Retina (tissue), 1 donor: ENCODE measurements at regions not wholly inside any gene's neighbourhood (a gene's known extent, or its start where the extent isn't known, plus 50 kb on each side); places are given as distances from the start of the nearest gene placed in this dataset.
"Not testable (repeated sequence)": the region's sequence is repeated elsewhere in the genome, so short reads cannot be mapped to it uniquely, and the experiment has no call there.

ENCODE experiments used
- DNase-seq: peaks from one replicate; pipeline ENCODE4 v3.0.0-alpha.2; 2016

DNA sequence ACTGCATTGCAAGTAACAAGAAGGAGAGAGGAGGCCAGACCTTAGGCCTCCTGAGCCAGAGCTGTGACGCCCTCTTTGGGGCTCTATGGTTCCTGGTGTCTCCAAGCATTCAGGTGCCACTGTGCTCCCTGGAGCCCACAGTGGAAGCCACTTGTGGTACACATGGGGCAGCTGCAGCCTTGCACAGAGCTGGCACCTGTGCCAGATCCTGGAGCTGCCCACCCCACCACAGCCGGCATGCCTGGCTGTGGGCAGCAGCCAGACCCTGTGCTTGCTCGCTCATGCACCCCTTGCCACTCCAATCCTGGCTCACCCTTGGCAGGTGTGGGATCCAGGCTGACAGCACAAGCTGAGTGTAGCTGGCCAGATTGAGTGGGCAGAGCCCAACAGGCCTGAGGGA is 173.8 kb upstream of the SMIM30 start:
- no peak for DNase-seq

DNA sequence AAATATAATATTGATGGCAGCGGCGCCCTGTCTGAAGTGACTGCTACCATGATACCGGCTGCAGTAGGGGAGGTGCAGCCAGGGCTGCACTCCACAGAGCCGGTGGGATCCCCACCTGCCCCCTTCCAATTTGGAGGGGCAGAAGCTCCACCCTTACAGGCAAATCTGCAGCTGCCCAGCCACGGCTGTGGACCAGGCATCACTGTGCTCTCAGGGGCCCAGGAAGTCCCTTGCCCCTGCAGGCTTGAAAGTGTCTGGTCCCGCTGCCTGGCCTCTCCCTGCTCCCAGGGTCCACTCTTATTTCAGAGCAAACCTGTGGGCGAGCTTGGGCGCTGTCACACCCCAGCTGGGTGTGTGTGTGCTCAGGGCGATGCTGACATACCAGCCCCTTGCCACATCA is 172.7 kb upstream of the SMIM30 start:
- DNase-seq: no peak

- DNase-seq: no peak
These were observed 170.9 kb upstream of the SMIM30 start for GRCh38 chr7:113289140-113289740.

- no peak for DNase-seq
These were observed 167.1 kb upstream of the SMIM30 start for GRCh38 chr7:113285411-113285810.

DNA sequence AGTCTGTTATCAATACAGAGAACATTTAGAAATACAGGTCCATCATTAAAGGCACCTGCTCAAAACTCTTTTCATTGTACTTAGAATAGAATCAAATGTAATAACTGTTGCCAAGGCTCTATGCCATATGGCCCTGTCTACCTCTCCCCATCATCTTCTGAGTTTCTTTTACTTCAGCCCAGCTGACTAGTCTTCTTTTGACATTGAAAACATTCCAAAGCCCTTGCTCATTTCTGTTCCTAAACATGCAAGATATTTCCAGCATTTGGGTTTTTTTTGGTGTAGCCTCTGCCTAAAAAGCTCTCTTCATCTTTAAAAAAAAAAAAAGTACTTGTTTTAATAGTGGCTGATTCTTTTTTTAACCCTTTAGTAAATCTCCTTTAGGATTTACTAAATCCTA is 165.5 kb upstream of the SMIM30 start:
- DNase-seq: no peak

GRCh38 chr7:113282875-113283274 is 164.5 kb upstream of the SMIM30 start:
- DNase-seq: no peak

DNA sequence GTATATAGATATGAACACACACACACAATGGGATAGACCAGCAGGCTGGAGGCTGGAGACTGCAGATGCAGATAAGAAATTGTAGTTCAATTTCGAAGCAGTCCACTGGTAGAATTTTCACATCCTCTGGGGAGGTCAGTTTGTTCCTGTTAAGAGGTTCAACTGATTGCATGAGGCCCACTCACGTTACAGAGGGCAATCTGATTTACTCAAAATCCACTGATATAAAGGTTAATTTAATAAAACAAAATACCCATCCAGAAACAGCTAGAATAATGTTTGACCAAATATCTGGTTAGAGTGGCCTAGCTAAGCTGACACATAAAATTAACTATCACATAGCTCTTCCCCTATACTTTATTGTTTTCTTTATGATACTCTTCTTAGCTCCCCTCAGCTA is 162.9 kb upstream of the SMIM30 start:
- DNase-seq: no peak

DNA sequence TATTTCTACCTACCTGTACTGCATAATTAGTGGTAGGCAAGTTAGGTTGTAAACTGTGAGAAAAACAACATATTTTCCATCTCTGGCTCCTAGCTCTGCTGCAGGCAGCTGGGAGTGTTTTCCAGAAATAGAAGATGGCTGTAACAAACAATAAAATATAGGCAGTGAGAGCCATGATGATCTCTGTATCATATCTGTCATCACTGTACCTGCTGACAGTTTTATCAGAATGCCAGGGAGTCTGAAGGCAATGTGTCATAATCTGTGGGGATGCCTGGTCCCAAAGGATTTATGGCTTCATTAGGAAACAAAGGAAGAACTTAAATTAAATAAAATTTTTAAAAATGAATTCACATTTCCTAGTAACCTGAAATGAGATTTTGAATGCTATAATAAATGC is 160.9 kb upstream of the SMIM30 start:
- no peak for DNase-seq

GRCh38 chr7:113270790-113271189 is 152.4 kb upstream of the SMIM30 start:
- no peak for DNase-seq

- DNase-seq: not testable (repeated sequence)
These were observed 151.2 kb upstream of the SMIM30 start for GRCh38 chr7:113269592-113269991.

GRCh38 chr7:113268757-113269156 is 150.4 kb upstream of the SMIM30 start:
- no peak for DNase-seq

DNA sequence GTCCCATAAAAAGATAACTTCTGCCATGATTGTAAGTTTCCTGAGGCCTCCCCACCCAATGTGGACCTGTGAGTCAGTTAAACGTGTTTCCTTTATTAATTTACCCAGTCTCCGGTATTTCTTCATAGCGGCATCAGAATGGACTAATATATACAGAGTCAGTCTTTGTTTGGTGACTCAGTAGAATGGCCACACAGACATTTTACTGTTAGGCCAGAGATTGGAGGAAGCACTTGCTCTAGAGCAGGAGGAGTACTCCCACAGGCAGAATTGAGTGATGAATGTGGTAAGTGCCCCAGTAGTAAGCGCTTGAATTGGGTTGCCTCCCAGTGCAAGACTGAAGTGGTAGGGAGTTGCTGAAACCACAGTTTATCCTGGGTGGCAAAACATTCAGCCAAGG is 149.5 kb upstream of the SMIM30 start:
- DNase-seq: no peak

- no peak for DNase-seq
These were observed 148.9 kb upstream of the SMIM30 start for GRCh38 chr7:113267271-113267670.

DNA sequence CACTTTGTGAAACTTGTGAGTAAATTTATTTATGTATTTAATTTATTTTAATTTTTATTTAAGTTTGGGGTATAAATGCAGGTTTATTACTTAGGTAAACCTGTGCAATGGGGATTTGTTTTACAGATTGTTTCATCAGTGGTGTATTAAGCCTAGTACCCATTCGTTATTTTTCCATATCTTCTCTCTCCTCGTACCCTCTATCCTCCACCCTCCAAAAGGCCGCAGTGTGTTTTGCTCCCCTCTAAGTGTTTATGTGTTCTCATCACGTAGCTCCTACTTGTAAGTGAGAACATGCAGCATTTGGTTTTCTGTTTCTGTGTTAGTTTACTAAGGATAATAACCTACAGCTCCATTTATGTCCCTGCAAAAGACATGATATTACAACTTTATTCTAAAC is 145.4 kb upstream of the SMIM30 start:
- no peak for DNase-seq

DNA sequence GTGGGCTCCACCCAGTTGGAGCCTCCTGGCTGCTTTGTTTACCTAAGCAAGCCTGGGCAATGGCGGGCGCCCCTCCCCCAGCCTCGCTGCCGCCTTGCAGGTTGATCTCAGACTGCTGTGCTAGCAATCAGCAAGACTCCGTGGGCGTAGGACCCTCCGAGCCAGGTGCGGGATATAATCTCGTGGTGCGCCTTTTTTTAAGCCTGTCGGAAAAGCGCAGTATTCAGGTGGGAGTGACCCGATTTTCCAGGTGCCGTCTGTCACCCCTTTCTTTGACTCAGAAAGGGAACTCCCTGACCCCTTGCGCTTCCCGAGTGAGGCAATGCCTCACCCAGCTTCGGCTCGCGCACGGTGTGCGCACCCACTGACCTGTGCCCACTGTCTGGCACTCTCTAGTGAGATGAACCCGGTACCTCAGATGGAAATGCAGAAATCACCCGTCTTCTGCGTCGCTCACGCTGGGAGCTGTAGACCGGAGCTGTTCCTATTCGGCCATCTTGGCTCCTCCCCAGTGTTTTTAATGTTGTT is 144.9 kb upstream of the SMIM30 start:
- DNase-seq: not testable (repeated sequence)

DNA sequence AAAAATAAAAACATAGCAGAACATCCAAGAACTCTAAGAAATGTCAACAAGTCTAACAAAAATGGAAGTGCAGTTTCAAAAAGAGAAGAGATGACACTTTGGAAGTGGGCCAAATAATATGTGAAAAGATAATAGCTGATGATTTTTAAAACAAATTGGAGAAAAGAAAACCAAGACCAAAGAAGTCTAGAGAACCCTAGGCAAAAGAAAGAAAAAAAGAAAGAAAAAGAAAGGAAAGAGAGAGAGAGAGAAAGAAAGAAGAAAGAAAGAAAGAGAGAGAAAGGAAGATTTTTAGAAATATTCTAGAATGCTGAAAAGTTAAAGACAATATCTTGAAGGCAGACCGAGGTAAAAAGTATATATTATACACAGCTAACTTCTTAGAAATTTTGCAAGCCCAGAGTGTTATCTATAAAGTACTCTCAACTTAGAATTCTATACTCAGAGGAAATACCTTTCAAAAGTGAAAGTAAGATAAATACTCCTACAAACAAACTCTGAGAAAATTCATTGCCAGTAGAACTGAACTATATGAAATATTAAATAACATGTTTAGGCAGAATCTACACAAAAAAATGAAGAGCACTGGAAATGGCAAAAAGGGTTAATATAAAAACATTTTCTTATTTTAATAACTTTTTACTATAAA is 138.7 kb upstream of the SMIM30 start:
- DNase-seq: no peak

GRCh38 chr7:113247198-113247597 is 128.8 kb upstream of the SMIM30 start:
- no peak for DNase-seq

GRCh38 chr7:113246738-113247137 is 128.4 kb upstream of the SMIM30 start:
- no peak for DNase-seq

DNA sequence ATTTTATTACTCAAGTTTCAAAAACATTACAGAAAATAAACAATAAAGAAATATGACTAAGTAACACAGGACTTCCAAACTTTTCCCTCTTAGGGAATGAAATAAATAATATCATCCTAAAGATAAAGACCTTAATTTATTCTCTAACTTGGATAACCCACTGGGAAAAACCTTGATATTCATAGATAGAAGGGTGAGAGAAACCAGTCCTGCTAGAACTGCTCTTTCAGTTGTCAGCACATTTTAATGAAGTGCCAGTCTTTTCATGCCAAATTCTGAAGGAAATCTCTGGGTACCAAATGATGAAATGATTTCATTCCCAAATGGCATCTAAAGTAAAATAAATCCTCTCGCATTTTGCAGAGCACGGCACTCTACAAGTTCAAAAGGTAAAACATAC is 114.5 kb upstream of the SMIM30 start:
- DNase-seq: no peak

DNA sequence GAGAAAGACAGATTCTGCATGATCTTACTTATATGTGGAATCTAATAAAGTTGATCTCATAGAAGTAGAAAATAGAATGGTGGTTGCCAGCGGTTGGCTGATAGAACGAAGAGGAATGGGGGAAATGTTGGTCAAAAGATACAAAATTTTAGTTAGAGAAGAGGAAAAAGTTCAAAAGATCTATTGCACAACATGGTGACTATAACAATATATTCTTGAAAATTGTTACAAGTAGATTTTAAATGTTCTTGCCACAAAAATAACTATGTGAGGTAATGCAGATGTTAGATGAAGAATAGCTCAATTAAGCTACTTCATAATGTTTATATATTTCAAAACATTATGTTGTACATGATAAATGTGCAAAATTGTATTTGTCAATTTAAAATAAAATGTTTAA is 112.3 kb upstream of the SMIM30 start:
- DNase-seq: no peak

- DNase-seq: no peak
These were observed 99.0 kb upstream of the SMIM30 start for GRCh38 chr7:113217314-113217713.

DNA sequence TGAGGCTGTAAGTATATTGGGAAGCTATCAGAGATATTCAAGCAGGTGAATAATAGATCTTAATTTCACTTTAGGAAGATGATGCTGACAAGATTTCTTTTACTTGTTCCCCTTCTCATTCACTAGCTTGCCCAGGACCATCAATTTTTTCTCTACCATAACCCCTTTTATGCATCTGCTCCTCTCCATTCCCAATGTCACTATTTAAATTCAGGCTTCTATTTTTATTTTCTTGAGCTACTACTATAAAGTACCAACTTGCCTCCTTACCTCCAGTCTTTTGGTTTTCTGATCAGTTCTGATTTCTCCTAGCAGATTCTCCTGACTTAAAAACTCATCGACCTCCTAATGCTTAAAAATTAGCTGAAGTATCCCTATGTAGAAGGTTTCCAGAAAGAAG is 97.7 kb upstream of the SMIM30 start:
- no peak for DNase-seq

- DNase-seq: peak; percentile 9
These were observed 91.3 kb upstream of the SMIM30 start for GRCh38 chr7:113209449-113210203.

GRCh38 chr7:113207931-113208330 is 89.6 kb upstream of the SMIM30 start:
- DNase-seq: peak; percentile 57
